Endothelial cell of umbilical vein (primary cell): ENCODE measurements at regions not wholly inside any gene's neighbourhood (a gene's known extent, or its start where the extent isn't known, plus 50 kb on each side); places are given as distances from the start of the nearest gene placed in this dataset.

ENCODE experiments used
- BruUV-seq: library from RNA; stranded (reverse); fragments of 400-500 nt; replicated peaks from 2 replicates; lab custom pipeline; 2021; lab: Mats Ljungman, UMichigan
- CTCF ChIA-PET: fragments of 300-600, 350-600 bp; sonication (Branson Sonifier 250); formaldehyde crosslinking; loops from one replicate; lab custom pipeline; 2021; ENCODE audit warnings: antibody characterized with exemption, inconsistent platforms; lab: Charles Lee
- POLR2A ChIA-PET: fragments of 300-600, 350-600 bp; sonication (Branson Sonifier 250); formaldehyde crosslinking; loops from one replicate; lab custom pipeline; 2021; ENCODE audit warnings: antibody characterized with exemption, inconsistent platforms; lab: Charles Lee
- DNase-seq: peaks from one replicate; pipeline ENCODE4 v3.0.0-alpha.2; 2011; ENCODE audit warnings: low read depth, low spot score
- FAIRE-seq: peaks from 2 replicates; lab custom pipeline; 2011; peaks lifted over from hg19 to GRCh38; lab: Jason Lieb, UNC
- H2AFZ ChIP-seq: 2 replicates; pipeline ENCODE4 v1.6.0; 2012; ENCODE audit warnings: low read depth, low read length, control low read depth, inconsistent platforms
- H3K27ac ChIP-seq: 2 replicates; pipeline ENCODE4 v1.5.1; 2011; ENCODE audit warnings: low read depth, mild to moderate bottlenecking, control low read depth, low read length, moderate library complexity; ENCODE audit not compliant: insufficient read depth
- H3K27me3 ChIP-seq, 2 experiments: 2 replicates each; pipeline versions ENCODE4 v1.6.0 to v1.6.1; 2011; ENCODE audit warnings: low read length in 2 of 2, mixed read lengths in 1 of 2; ENCODE audit not compliant: control insufficient read depth in 2 of 2, insufficient read depth in 2 of 2
- H3K36me3 ChIP-seq, 2 experiments: 2 replicates in 1 of 2; 3 replicates in 1 of 2; pipeline ENCODE4 v1.5.1; 2011; ENCODE audit warnings: low read length in 2 of 2, mild to moderate bottlenecking in 1 of 2, moderate library complexity in 1 of 2; ENCODE audit not compliant: control insufficient read depth in 2 of 2, insufficient read depth in 2 of 2; ENCODE audit errors: extremely low read depth in 1 of 2
- H3K4me1 ChIP-seq: 3 replicates; pipeline ENCODE4 v1.5.1; 2011; ENCODE audit warnings: mild to moderate bottlenecking, low read length; ENCODE audit not compliant: control insufficient read depth, insufficient read depth; ENCODE audit errors: extremely low read depth
- H3K4me2 ChIP-seq: 2 replicates; pipeline ENCODE4 v1.6.1; 2011; ENCODE audit warnings: low read length, control low read depth, mixed read lengths; ENCODE audit not compliant: insufficient read depth
- H3K4me3 ChIP-seq, 3 experiments: fragments of 200-600 bp in 1 of 3; sonication (generic), shearing (Covaris generic) in 1 of 3; replicated peaks in 1 of 3; 2 replicates each; pipeline ENCODE4 v1.5.1; 2011 to 2016; ENCODE audit warnings: control low read depth in 3 of 3, low read length in 3 of 3, mild to moderate bottlenecking in 2 of 3, inconsistent platforms in 1 of 3, low read depth in 1 of 3, moderate library complexity in 1 of 3; ENCODE audit not compliant: insufficient read depth in 1 of 3
- H3K79me2 ChIP-seq: 2 replicates; pipeline ENCODE4 v1.6.0; 2012; ENCODE audit warnings: low read length, inconsistent platforms; ENCODE audit not compliant: control insufficient read depth, insufficient read depth
- H3K9ac ChIP-seq: replicated peaks from 2 replicates; pipeline ENCODE3; 2011; ENCODE audit warnings: low read length, control low read depth; ENCODE audit not compliant: insufficient read depth; ENCODE audit errors: extremely low read depth
- H3K9me1 ChIP-seq: replicated peaks from 3 replicates; pipeline ENCODE4 v1.6.0; 2011; ENCODE audit warnings: mild to moderate bottlenecking, low read length; ENCODE audit not compliant: control insufficient read depth, insufficient read depth; ENCODE audit errors: extremely low read depth
- H3K9me3 ChIP-seq: replicated peaks from 2 replicates; pipeline ENCODE4 v1.5.1; 2012; ENCODE audit warnings: low read length, inconsistent platforms; ENCODE audit not compliant: control insufficient read depth, insufficient read depth
- H4K20me1 ChIP-seq: replicated peaks from 2 replicates; pipeline ENCODE3; 2011; ENCODE audit warnings: mild to moderate bottlenecking, low read length; ENCODE audit not compliant: control insufficient read depth, insufficient read depth; ENCODE audit errors: extremely low read depth
- EZH2 ChIP-seq: IDR thresholded peaks from 2 replicates; pipeline ENCODE4 v1.6.1; 2012; ENCODE audit warnings: borderline replicate concordance, low read depth, mild to moderate bottlenecking, moderate library complexity, low read length, inconsistent platforms; ENCODE audit not compliant: severe bottlenecking
- FOS ChIP-seq: IDR thresholded peaks from 2 replicates; pipeline ENCODE4 v1.6.1; 2011; ENCODE audit warnings: mild to moderate bottlenecking, low read length, moderate library complexity, borderline replicate concordance; ENCODE audit not compliant: insufficient read depth
- GATA2 ChIP-seq: IDR thresholded peaks from 2 replicates; pipeline ENCODE4 v1.7.0; 2011; ENCODE audit warnings: low read depth, mild to moderate bottlenecking, moderate library complexity, mixed read lengths, low read length; ENCODE audit not compliant: insufficient read length, insufficient read depth
- JUN ChIP-seq: IDR thresholded peaks from 2 replicates; pipeline ENCODE4 v1.6.1; 2011; ENCODE audit warnings: borderline replicate concordance, low read depth; ENCODE audit not compliant: insufficient read length, insufficient read depth
- MAX ChIP-seq: IDR thresholded peaks from 2 replicates; pipeline ENCODE4 v1.6.1; 2011; ENCODE audit not compliant: insufficient read depth, insufficient read length
- MYC ChIP-seq: IDR thresholded peaks from one replicate; pipeline ENCODE4 v1.6.1; 2011; ENCODE audit warnings: mild to moderate bottlenecking, low read depth, low read length
- POLR2A ChIP-seq: IDR thresholded peaks from 2 replicates; pipeline ENCODE4 v1.6.1; 2012; ENCODE audit warnings: low read depth, mild to moderate bottlenecking, control low read depth, low read length
- POLR2AphosphoS5 ChIP-seq: IDR thresholded peaks from 2 replicates; pipeline ENCODE4 v1.6.1; 2012; ENCODE audit warnings: low read depth, mild to moderate bottlenecking, control low read depth, low read length, moderate library complexity; ENCODE audit not compliant: insufficient read depth
- dilution Hi-C: fragments of 300-500 bp; cut with MboI; formaldehyde crosslinking; loops from one replicate; pipeline ENCODE4 v1.15.0; 2019; ENCODE audit warnings: low sequenced_read_pairs; ENCODE audit not compliant: extremely low pct_ligation_motif_present
- intact Hi-C: fragments of 100-400 bp; cut with micrococcal nuclease; formaldehyde crosslinking; loops from one replicate; pipeline ENCODE4 v1.10.0; 2022
- TF ChIP-seq, protein P1 (sequence below), 2 donors: IDR thresholded peaks; 1 replicate in 1 of 2; 2 replicates in 1 of 2; pipeline ENCODE4 v1.5.1; 2011; ENCODE audit warnings: low read length in 2 of 2, mild to moderate bottlenecking in 2 of 2, moderate library complexity in 2 of 2, control low read depth in 1 of 2, inconsistent platforms in 1 of 2, low read depth in 1 of 2; ENCODE audit not compliant: insufficient read depth in 1 of 2; ENCODE audit errors: extremely low read depth in 1 of 2

DNA sequence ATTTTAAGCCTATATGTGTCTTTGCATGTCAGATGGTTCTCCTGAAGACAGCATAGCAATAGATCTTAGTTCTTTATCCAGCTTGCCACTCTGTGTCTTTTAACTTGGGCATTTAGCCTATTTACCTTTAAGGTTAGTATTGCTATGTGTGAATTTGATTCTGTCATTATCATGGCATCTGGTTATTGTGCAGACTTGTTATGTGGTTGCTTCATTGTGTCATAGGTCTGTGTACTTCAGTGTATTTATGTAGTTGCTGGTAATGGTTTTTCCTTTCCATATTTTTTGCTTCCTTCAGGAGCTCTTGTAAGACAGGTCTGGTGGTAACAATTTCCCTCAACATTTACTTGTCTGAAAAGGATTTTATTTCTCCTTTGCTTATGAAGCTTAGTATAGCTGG is 1443.5 kb downstream of the FAM133A start:
- H3K36me3 ChIP-seq, result no peaks in the 10 kb centered on the region
- H3K79me2 ChIP-seq, result no peaks in the 10 kb centered on the region
- H3K4me3 ChIP-seq, result no peak overlapping the region
- no TSS peak for BruUV-seq
- no peaks in the 10 kb centered on the region for H3K9me3 ChIP-seq
- POLR2A ChIA-PET, result no interaction called here
- DNase-seq, result no peak
- no peaks in the 10 kb centered on the region for H3K9me1 ChIP-seq
- no peak overlapping the region for H3K4me2 ChIP-seq
- FAIRE-seq, result no peak
- no peak overlapping the region for H2AFZ ChIP-seq
- no peak overlapping the region for H3K9ac ChIP-seq
- TF ChIP-seq, protein P1, sequence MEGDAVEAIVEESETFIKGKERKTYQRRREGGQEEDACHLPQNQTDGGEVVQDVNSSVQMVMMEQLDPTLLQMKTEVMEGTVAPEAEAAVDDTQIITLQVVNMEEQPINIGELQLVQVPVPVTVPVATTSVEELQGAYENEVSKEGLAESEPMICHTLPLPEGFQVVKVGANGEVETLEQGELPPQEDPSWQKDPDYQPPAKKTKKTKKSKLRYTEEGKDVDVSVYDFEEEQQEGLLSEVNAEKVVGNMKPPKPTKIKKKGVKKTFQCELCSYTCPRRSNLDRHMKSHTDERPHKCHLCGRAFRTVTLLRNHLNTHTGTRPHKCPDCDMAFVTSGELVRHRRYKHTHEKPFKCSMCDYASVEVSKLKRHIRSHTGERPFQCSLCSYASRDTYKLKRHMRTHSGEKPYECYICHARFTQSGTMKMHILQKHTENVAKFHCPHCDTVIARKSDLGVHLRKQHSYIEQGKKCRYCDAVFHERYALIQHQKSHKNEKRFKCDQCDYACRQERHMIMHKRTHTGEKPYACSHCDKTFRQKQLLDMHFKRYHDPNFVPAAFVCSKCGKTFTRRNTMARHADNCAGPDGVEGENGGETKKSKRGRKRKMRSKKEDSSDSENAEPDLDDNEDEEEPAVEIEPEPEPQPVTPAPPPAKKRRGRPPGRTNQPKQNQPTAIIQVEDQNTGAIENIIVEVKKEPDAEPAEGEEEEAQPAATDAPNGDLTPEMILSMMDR (IDR thresholded peaks at IDR 0.05; ENCODE audit: extremely low read depth in 1 of 2, insufficient read depth in 1 of 2, low read depth in 1 of 2, low read length in 2 of 2), result no peak
- no peak for TF ChIP-seq MYC
- no peak for TF ChIP-seq POLR2A
- no peak for TF ChIP-seq POLR2AphosphoS5
- no peak for TF ChIP-seq GATA2
- TF ChIP-seq MAX, result no peak
- no peak for TF ChIP-seq FOS
- TF ChIP-seq EZH2, result no peak
- TF ChIP-seq JUN, result no peak
- intact Hi-C loops, result no loop called here
- dilution Hi-C loops, result no loop called here
- no peaks in the 10 kb centered on the region for H3K27me3 ChIP-seq
- H4K20me1 ChIP-seq, result no peaks in the 10 kb centered on the region
- H3K27ac ChIP-seq, result no peak overlapping the region
- CTCF ChIA-PET, result no interaction called here
- H3K4me1 ChIP-seq, result no peaks in the 10 kb centered on the region
